ENCODE measurements at regions not wholly inside any gene's neighbourhood (a gene's known extent, or its start where the extent isn't known, plus 50 kb on each side); places are given as distances from the start of the nearest gene placed in this dataset.

DNA sequence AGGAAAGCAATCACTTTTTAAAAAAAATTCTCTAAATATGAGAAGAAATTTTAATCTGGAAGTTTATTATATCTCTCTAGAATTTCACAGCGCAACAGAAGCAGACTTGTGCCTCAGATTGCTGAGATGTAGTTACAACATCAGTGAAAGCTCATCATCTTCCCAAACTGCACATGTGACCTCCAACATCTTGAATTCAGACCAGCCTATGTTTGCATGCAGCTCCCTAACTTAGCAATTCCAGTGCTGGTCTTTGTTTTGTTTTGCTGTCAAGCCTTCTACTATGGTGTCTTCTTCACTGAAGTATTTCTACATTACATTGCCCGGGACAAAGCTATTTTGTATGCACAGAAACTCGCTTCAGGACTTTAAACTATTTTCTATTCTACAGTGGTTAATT lies 684.8 kb upstream of the PTBP2 start:
- H3K4me1 ChIP-seq (replicated peaks; ENCODE audit: insufficient read depth) = no peaks in the 10 kb centered on the region

DNA sequence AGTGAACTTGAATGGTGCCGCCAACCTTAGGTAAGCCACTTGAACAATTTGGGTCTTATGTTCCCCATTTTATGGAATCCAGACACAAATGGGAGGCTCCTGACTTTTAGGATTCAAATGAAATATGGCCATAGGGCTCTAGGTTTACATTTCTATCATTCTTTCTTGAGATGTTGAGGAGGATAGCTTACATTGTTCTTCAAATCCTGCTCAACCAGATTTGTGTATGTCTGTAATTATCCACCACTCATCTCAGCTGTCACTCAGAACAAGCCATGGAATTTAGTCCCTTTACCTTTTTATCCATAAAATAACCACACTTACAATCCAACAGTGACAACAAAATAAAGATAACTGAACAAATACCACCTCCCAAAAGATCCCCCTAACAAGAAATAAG lies 682.9 kb upstream of the PTBP2 start:
- ChIA-PET CTCF (no interaction called here), POLR2A (ENCODE audit: unreplicated experiment) (no interaction called here)
- H3K4me3 ChIP-seq = no peak overlapping the region
- no peaks in the 10 kb centered on the region for H3K9me3 ChIP-seq (ENCODE audit: insufficient read depth, low read depth)
- H3K27ac ChIP-seq = no peak overlapping the region
- no peaks in the 10 kb centered on the region for H3F3A ChIP-seq (ENCODE audit: insufficient read depth, low read depth)
- no peaks in the 10 kb centered on the region for H3K4me1 ChIP-seq (replicated peaks; ENCODE audit: insufficient read depth)
- intact Hi-C loops (cut with micrococcal nuclease; ENCODE audit: unreplicated experiment) = no loop called here
- BruUV-seq (replicated peaks) = no TSS peak
- TF ChIP-seq, protein P1, sequence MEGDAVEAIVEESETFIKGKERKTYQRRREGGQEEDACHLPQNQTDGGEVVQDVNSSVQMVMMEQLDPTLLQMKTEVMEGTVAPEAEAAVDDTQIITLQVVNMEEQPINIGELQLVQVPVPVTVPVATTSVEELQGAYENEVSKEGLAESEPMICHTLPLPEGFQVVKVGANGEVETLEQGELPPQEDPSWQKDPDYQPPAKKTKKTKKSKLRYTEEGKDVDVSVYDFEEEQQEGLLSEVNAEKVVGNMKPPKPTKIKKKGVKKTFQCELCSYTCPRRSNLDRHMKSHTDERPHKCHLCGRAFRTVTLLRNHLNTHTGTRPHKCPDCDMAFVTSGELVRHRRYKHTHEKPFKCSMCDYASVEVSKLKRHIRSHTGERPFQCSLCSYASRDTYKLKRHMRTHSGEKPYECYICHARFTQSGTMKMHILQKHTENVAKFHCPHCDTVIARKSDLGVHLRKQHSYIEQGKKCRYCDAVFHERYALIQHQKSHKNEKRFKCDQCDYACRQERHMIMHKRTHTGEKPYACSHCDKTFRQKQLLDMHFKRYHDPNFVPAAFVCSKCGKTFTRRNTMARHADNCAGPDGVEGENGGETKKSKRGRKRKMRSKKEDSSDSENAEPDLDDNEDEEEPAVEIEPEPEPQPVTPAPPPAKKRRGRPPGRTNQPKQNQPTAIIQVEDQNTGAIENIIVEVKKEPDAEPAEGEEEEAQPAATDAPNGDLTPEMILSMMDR (conservative IDR thresholded peaks at IDR 0.05) = no peak
- no peak for TF ChIP-seq EZH2 (IDR thresholded peaks at IDR 0.05; ENCODE audit: low read depth)
- H3K4me2 ChIP-seq = no peak overlapping the region
- DNase-seq = no peak
- H3K27me3 ChIP-seq (ENCODE audit: insufficient read depth, low read depth) = no peaks in the 10 kb centered on the region
- H4K20me1 ChIP-seq (ENCODE audit: insufficient read depth) = no peaks in the 10 kb centered on the region
- H3K79me2 ChIP-seq (ENCODE audit: low read depth) = no peaks in the 10 kb centered on the region
- no peaks in the 10 kb centered on the region for H3K9me2 ChIP-seq (ENCODE audit: insufficient read depth)
- H2AFZ ChIP-seq = no peak overlapping the region
- no peaks in the 10 kb centered on the region for H3K36me3 ChIP-seq (ENCODE audit: low read depth)

More for the DNA sequence above, 684.8 kb upstream of the PTBP2 start:
- CTCF ChIA-PET = no interaction called here
- Histone ChIP-seq H3K4me2 (no peak overlapping the region), H2AFZ (no peak overlapping the region), H3K79me2 (ENCODE audit: low read depth) (no peaks in the 10 kb centered on the region), H3K36me3 (ENCODE audit: low read depth) (no peaks in the 10 kb centered on the region), H3K9me3 (ENCODE audit: insufficient read depth, low read depth) (no peaks in the 10 kb centered on the region), H3K27ac (no peak overlapping the region), H3K4me3 (no peak overlapping the region), H4K20me1 (ENCODE audit: insufficient read depth) (no peaks in the 10 kb centered on the region), H3K9me2 (ENCODE audit: insufficient read depth) (no peaks in the 10 kb centered on the region), H3F3A (ENCODE audit: insufficient read depth, low read depth) (no peaks in the 10 kb centered on the region), H3K27me3 (ENCODE audit: insufficient read depth, low read depth) (no peaks in the 10 kb centered on the region)
- intact Hi-C loops (cut with micrococcal nuclease; ENCODE audit: unreplicated experiment) = no loop called here
- POLR2A ChIA-PET (ENCODE audit: unreplicated experiment) = no interaction called here
- no peak for TF ChIP-seq EZH2 (IDR thresholded peaks at IDR 0.05; ENCODE audit: low read depth)
- TF ChIP-seq, protein P1 (conservative IDR thresholded peaks at IDR 0.05) = no peak
- BruUV-seq (replicated peaks) = no TSS peak
- DNase-seq = no peak

DNA sequence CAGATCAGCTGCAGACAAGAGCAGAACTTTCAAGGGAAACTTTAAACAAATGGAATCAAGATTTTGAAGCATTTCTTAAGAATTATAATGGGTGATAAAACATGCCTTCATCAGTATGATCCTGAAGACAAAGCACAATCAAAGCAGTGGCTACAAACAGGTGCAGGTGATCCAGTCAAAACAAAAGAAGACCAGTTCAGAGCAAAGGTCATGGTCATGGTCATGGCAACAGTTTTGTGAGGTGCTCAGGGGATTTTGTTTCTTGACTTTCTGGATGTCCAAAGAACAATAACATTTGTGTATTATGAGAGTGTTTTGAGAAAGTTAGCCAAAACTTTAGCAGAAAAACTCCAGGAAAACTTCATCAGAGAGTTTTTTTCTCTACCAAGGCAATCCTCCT lies 681.7 kb upstream of the PTBP2 start:
- no peaks in the 10 kb centered on the region for H3K36me3 ChIP-seq (ENCODE audit: low read depth)
- no peaks in the 10 kb centered on the region for H3F3A ChIP-seq (ENCODE audit: insufficient read depth, low read depth)
- H3K9me2 ChIP-seq (ENCODE audit: insufficient read depth) = no peaks in the 10 kb centered on the region
- no peak overlapping the region for H3K4me2 ChIP-seq
- no peak overlapping the region for H2AFZ ChIP-seq
- no peak for DNase-seq
- no peak overlapping the region for H3K27ac ChIP-seq
- POLR2A ChIA-PET (ENCODE audit: unreplicated experiment) = no interaction called here
- no peaks in the 10 kb centered on the region for H4K20me1 ChIP-seq (ENCODE audit: insufficient read depth)
- no peak overlapping the region for H3K4me3 ChIP-seq
- no peaks in the 10 kb centered on the region for H3K4me1 ChIP-seq (replicated peaks; ENCODE audit: insufficient read depth)
- CTCF ChIA-PET = no interaction called here
- H3K27me3 ChIP-seq (ENCODE audit: insufficient read depth, low read depth) = no peaks in the 10 kb centered on the region
- BruUV-seq (replicated peaks) = no TSS peak
- TF ChIP-seq EZH2 (IDR thresholded peaks at IDR 0.05; ENCODE audit: low read depth) = no peak
- TF ChIP-seq, protein P1 (conservative IDR thresholded peaks at IDR 0.05) = no peak
- no peaks in the 10 kb centered on the region for H3K9me3 ChIP-seq (ENCODE audit: insufficient read depth, low read depth)
- H3K79me2 ChIP-seq (ENCODE audit: low read depth) = no peaks in the 10 kb centered on the region
- intact Hi-C loops (cut with micrococcal nuclease; ENCODE audit: unreplicated experiment) = no loop called here

Measured in PC-9 (cell line).